WERI-Rb-1 (cell line): ENCODE measurements at regions not wholly inside any gene's neighbourhood (a gene's known extent, or its start where the extent isn't known, plus 50 kb on each side); places are given as distances from the start of the nearest gene placed in this dataset.

Source experiments
- DNase-seq: peaks from one replicate; pipeline ENCODE4 v3.0.0-alpha.2; 2020
- H3K27ac ChIP-seq: fragments of 250-450 bp; sonication (Bioruptor Pico); 2 replicates; pipeline ENCODE4 v1.5.1; 2020; ENCODE audit warnings: mild to moderate bottlenecking, moderate library complexity
- H3K27me3 ChIP-seq: fragments of 250-450 bp; sonication (Bioruptor Pico); 2 replicates; pipeline ENCODE4 v1.5.1; 2021; ENCODE audit warnings: mild to moderate bottlenecking, low read depth, moderate library complexity; ENCODE audit not compliant: insufficient read depth, severe bottlenecking
- H3K36me3 ChIP-seq: fragments of 250-450 bp; sonication (Bioruptor Pico); 2 replicates; pipeline ENCODE4 v1.5.1; 2020; ENCODE audit warnings: mild to moderate bottlenecking, moderate library complexity
- H3K4me3 ChIP-seq: 2 replicates; pipeline ENCODE4 v1.5.1; 2011; ENCODE audit warnings: low read depth, mild to moderate bottlenecking, control low read depth, low read length
- H3K9me3 ChIP-seq: fragments of 250-450 bp; sonication (Bioruptor Pico); 2 replicates; pipeline ENCODE4 v1.5.1; 2021; ENCODE audit warnings: mild to moderate bottlenecking, moderate library complexity; ENCODE audit not compliant: severe bottlenecking
- TF ChIP-seq, protein P1 (sequence below): IDR thresholded peaks from 2 replicates; pipeline ENCODE4 v1.5.1; 2011; ENCODE audit warnings: low read depth, mild to moderate bottlenecking, control low read depth, inconsistent platforms, low read length

DNA sequence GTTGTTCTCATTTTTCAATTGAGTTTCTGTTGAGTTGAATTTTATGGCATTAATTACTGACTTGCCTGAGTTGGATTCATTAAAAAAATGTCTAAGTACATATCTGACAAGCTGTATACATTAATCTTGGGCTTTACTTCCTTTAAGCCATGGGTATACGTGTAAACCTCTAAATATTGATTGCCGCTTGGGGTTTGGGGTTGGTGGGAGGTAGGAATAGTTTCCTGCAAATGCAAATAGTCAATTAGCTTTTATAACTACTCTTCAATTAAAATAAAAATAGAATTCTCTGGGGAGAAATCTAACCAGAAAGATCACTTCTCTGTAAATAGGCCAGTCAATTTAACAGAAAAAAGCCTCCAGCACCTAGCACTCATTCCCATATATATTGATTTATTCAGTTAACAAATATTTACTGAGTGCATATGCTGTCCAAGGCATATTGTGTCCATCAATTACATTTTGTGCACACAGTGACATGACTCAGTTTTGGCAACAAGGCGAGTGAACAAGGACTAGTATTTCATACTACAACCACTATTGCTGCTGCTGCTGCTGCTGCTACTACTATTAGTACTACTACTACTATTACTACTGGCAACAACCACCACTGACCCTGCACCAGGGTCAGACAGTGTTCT lies 306.8 kb downstream of the RFC3 start:
- H3K9me3 ChIP-seq, result no peaks in the 10 kb centered on the region
- TF ChIP-seq, protein P1, sequence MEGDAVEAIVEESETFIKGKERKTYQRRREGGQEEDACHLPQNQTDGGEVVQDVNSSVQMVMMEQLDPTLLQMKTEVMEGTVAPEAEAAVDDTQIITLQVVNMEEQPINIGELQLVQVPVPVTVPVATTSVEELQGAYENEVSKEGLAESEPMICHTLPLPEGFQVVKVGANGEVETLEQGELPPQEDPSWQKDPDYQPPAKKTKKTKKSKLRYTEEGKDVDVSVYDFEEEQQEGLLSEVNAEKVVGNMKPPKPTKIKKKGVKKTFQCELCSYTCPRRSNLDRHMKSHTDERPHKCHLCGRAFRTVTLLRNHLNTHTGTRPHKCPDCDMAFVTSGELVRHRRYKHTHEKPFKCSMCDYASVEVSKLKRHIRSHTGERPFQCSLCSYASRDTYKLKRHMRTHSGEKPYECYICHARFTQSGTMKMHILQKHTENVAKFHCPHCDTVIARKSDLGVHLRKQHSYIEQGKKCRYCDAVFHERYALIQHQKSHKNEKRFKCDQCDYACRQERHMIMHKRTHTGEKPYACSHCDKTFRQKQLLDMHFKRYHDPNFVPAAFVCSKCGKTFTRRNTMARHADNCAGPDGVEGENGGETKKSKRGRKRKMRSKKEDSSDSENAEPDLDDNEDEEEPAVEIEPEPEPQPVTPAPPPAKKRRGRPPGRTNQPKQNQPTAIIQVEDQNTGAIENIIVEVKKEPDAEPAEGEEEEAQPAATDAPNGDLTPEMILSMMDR, result no peak
- no peaks in the 10 kb centered on the region for H3K36me3 ChIP-seq
- H3K27ac ChIP-seq, result no peak overlapping the region
- no peak for DNase-seq
- no peak overlapping the region for H3K4me3 ChIP-seq
- H3K27me3 ChIP-seq, result no peaks in the 10 kb centered on the region

DNA sequence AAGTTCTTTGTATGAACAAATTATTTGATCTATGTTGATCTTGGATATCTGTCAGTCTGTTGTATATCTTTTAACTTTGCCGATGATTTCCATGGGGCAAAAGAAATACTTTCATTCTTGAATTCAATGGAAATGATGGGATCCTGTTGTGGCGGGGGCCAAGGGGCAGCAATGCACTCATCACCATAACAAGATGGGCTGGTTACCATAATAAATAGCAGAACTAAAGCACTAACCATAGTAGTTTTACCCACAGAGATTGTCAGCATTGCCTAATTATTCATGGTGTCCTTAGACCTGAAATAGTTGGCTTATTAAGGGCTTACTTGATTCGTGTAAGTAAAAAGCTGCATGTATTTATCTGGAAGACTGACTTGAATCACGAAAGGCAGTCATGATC lies 309.6 kb downstream of the RFC3 start:
- no peaks in the 10 kb centered on the region for H3K36me3 ChIP-seq
- no peak for DNase-seq
- TF ChIP-seq, protein P1, result no peak
- H3K9me3 ChIP-seq, result no peaks in the 10 kb centered on the region
- no peak overlapping the region for H3K4me3 ChIP-seq
- H3K27ac ChIP-seq, result no peak overlapping the region
- no peaks in the 10 kb centered on the region for H3K27me3 ChIP-seq

DNA sequence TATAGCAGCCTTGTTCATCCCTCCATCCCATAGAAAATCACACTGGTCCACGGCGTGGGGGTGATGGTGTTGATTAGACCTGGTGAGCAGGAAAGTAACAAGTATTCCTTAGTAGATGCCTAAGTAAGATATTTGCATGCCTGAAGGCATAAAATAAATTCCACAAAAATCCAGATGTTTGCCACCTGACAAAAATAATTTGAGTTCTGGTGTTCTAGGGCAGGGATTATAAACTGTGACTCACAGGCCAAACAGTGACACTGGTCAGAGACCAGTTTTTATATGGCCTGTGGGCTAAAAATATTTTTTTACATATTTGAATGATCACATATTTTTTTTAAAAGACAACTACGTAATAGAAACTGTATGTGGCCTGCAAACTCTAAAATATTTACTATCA lies 310.7 kb downstream of the RFC3 start:
- H3K27me3 ChIP-seq, result no peaks in the 10 kb centered on the region
- no peak overlapping the region for H3K27ac ChIP-seq
- no peak overlapping the region for H3K4me3 ChIP-seq
- TF ChIP-seq, protein P1, result no peak
- no peaks in the 10 kb centered on the region for H3K9me3 ChIP-seq
- H3K36me3 ChIP-seq, result no peaks in the 10 kb centered on the region
- no peak for DNase-seq

DNA sequence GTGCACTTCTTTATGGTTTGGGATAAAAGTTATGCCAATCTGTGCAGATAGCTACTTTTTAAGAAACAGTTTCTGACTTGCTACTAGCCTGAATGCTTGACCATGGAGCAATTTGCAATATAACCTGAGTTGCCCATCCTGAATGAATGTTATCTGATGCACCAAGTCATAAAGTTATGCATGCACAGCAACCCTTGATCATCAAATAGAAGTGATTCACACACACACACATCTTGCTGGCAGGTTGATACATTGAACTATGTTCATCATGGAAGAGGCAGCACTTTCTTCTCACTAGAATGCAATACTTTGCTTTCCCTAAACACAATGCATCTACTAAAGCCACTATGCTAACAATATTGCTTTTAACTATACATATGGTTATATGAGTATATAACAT lies 311.5 kb downstream of the RFC3 start:
- Histone ChIP-seq H3K4me3 (no peak overlapping the region), H3K9me3 (no peaks in the 10 kb centered on the region), H3K36me3 (no peaks in the 10 kb centered on the region), H3K27me3 (no peaks in the 10 kb centered on the region), H3K27ac (no peak overlapping the region)
- TF ChIP-seq, protein P1, result no peak
- no peak for DNase-seq

DNA sequence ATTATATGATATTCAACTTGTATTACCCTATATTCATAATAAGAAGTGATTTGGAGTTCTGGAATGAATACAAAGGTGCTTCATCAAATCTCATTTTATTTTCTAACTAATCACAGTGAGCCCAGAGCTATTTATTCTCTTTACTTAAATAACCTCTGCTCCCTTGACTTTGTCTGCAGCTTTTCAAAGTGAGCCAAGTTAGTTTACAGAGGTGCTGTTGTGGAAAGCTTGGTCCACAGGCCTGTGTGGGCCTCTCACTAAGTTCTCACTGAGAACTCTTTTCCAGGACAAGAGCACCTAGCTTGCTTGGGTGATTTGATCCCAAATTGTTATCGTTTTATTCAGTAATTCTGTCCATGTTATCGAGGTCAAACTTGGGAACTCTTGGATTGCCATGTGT lies 319.3 kb downstream of the RFC3 start:
- Histone ChIP-seq H3K9me3 (no peaks in the 10 kb centered on the region), H3K27ac (no peak overlapping the region), H3K27me3 (no peaks in the 10 kb centered on the region), H3K36me3 (no peaks in the 10 kb centered on the region), H3K4me3 (no peak overlapping the region)
- TF ChIP-seq, protein P1, result no peak
- no peak for DNase-seq

DNA sequence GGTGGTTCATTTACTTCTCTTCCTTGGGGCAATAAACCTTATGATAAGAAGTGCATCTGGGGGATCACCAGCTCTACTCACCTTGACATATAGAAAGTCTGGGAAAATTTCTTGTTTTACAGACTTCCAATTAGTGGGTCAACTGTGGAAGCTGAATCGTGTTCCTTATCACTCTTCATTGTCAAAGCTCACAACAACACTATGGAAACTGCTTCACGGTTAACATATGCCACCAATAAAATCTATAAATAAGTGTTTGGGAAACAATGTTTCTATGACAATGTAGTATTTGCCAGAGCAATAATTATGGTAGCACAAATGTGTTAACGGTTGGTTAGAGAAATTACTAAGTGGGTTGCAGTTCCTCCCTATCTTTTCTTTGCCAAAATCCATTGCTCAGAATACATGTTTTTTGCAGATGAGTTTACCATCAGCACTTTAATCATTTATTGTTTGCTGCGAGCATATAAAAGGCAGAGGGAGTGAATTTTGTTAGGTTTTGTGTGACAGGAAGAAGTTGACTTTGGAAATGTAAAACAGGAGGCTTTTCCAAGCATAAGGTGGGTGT lies 321.8 kb downstream of the RFC3 start:
- no peak for DNase-seq
- Histone ChIP-seq H3K36me3 (no peaks in the 10 kb centered on the region), H3K4me3 (no peak overlapping the region), H3K9me3 (no peaks in the 10 kb centered on the region), H3K27ac (no peak overlapping the region), H3K27me3 (no peaks in the 10 kb centered on the region)
- TF ChIP-seq, protein P1, result no peak
